ENCODE measurements at regions not wholly inside any gene's neighbourhood (a gene's known extent, or its start where the extent isn't known, plus 50 kb on each side); places are given as distances from the start of the nearest gene placed in this dataset.

GRCh38 chr4:161143375-161143774, 1020.4 kb downstream of the FSTL5 start:
- Histone ChIP-seq H3K4me1 (replicated peaks in 1 of 2) (no peaks in the 10 kb centered on the region), H3K27me3 (no peaks in the 10 kb centered on the region), H3K9me3 (replicated peaks in 1 of 3) (peaks cover 0 to 1% (median 0%) of the 10 kb centered on the region in 3 donors), H3K4me3 (no peak overlapping the region), H3K36me3 (replicated peaks in 1 of 2) (no peaks in the 10 kb centered on the region), H3K27ac (no peak overlapping the region)
- TF ChIP-seq POLR2A (IDR thresholded peaks at IDR 0.05): no peak
- no peak for TF ChIP-seq CTCF (IDR thresholded peaks at IDR 0.05)
- intact Hi-C loops (cut with DNase I): no loop called here
- DNase-seq: no peak
- WGBS, 4 donors: 67 to 83% (median 72%) methylated on average over 3 of the region's 3 CpGs

GRCh38 chr4:161134795-161135194, 1029.0 kb downstream of the FSTL5 start:
- no peak for DNase-seq
- H3K27me3 ChIP-seq: no peaks in the 10 kb centered on the region
- H3K4me3 ChIP-seq: no peak overlapping the region
- TF ChIP-seq CTCF (IDR thresholded peaks at IDR 0.05) (no peak), POLR2A (IDR thresholded peaks at IDR 0.05) (no peak)
- H3K27ac ChIP-seq: no peak overlapping the region
- no peaks in the 10 kb centered on the region for H3K4me1 ChIP-seq (replicated peaks in 1 of 2)
- WGBS, 4 donors: 46 to 56% (median 50%) methylated on average over 2 of the region's 2 CpGs
- intact Hi-C loops (cut with DNase I): no loop called here
- no peaks in the 10 kb centered on the region for H3K36me3 ChIP-seq (replicated peaks in 1 of 2)
- peaks cover 0 to 5% (median 0%) of the 10 kb centered on the region in 3 donors for H3K9me3 ChIP-seq (replicated peaks in 1 of 3)

- Histone ChIP-seq H3K27ac (no peak overlapping the region), H3K27me3 (no peaks in the 10 kb centered on the region), H3K36me3 (replicated peaks in 1 of 2) (no peaks in the 10 kb centered on the region), H3K4me3 (no peak overlapping the region), H3K9me3 (replicated peaks in 1 of 3) (peaks cover 0 to 5% (median 0%) of the 10 kb centered on the region in 3 donors), H3K4me1 (replicated peaks in 1 of 2) (no peaks in the 10 kb centered on the region)
- TF ChIP-seq POLR2A (IDR thresholded peaks at IDR 0.05) (no peak), CTCF (IDR thresholded peaks at IDR 0.05) (no peak)
- DNase-seq: no peak
- whole genome bisulfite sequencing, 4 donors: 50 to 59% (median 57%) methylated on average over 4 of the region's 4 CpGs
- intact Hi-C loops (cut with DNase I): no loop called here
These were observed 1030.1 kb downstream of the FSTL5 start for GRCh38 chr4:161133586-161134276.

- Histone ChIP-seq H3K4me1 (replicated peaks in 1 of 2) (no peaks in the 10 kb centered on the region), H3K4me3 (no peak overlapping the region), H3K27ac (no peak overlapping the region), H3K27me3 (no peaks in the 10 kb centered on the region), H3K36me3 (replicated peaks in 1 of 2) (no peaks in the 10 kb centered on the region), H3K9me3 (replicated peaks in 1 of 3) (no peaks in the 10 kb centered on the region)
- 74 to 88% (median 78%) methylated on average over 4 of the region's 4 CpGs for WGBS, 4 donors
- intact Hi-C loops (cut with DNase I): no loop called here
- DNase-seq: no peak
- TF ChIP-seq CTCF (IDR thresholded peaks at IDR 0.05) (no peak), POLR2A (IDR thresholded peaks at IDR 0.05) (no peak)
These were observed 1030.9 kb downstream of the FSTL5 start for GRCh38 chr4:161132715-161133425.
